Mucosa of descending colon (tissue), 3 donors: ENCODE measurements at regions not wholly inside any gene's neighbourhood (a gene's known extent, or its start where the extent isn't known, plus 50 kb on each side); places are given as distances from the start of the nearest gene placed in this dataset.
"Not testable (repeated sequence)": the region's sequence is repeated elsewhere in the genome, so short reads cannot be mapped to it uniquely, and the experiment has no call there.

Experiments used
- ATAC-seq: fragments of 200-7000 bp; cut with Tn5 transposase; one replicate; pipeline ENCODE4 v1.9.1; 2020; ENCODE audit warnings: mild to moderate bottlenecking, moderate library complexity
- DNase-seq, 3 donors: peaks; one replicate each; pipeline ENCODE4 v3.0.0-alpha.2; 2020
- H3K36me3 ChIP-seq: fragments of 200-600 bp; one replicate; pipeline ENCODE4 v1.8.0; 2021; ENCODE audit warnings: low read depth, mild to moderate bottlenecking
- H3K4me1 ChIP-seq: fragments of 200-600 bp; one replicate; pipeline ENCODE4 v1.8.0; 2021; ENCODE audit warnings: low read depth, mild to moderate bottlenecking
- H3K4me3 ChIP-seq: fragments of 200-600 bp; one replicate; pipeline ENCODE4 v1.8.0; 2021; ENCODE audit warnings: mild to moderate bottlenecking
- H3K9me3 ChIP-seq: fragments of 200-600 bp; one replicate; pipeline ENCODE4 v1.8.0; 2021; ENCODE audit warnings: mild to moderate bottlenecking
- intact Hi-C, 2 donors: fragments of 100-400 bp; cut with DNase I in 1 of 2; cut with micrococcal nuclease in 1 of 2; formaldehyde crosslinking; loops; one replicate each; pipeline versions ENCODE4 v1.11.0 to v1.11.1; 2022; cut with DNase I, micrococcal nuclease
- TF ChIP-seq, protein P1 (sequence below): fragments of 200-600 bp; IDR thresholded peaks from one replicate; pipeline ENCODE4 v1.8.0; 2022; ENCODE audit warnings: antibody characterized with exemption, mild to moderate bottlenecking
- donor health status: DM: no; HTN: no; CAD: no; lungs with moderate emphysema.
- donor health status: DM: no; HTN: no; CAD: no.
- donor health status: DM: no; HTN: yes; CAD: no.

DNA sequence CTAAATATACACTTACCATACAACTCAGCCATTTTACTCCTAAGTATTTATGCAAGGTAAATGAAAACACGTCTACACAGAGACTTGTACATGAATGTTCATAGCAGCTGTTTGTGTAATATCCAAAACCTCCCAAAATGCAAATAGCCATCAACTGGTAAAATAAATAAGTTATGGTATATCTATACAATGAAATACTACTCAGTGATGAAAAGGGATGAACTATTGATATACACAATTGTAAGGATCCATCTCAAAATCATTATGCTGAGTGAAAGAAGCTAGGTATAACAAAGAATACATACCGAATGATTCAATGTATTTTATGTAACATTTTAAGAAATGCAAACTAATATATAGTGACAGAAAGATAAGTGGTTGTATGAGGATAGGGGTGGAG, 149.8 kb upstream of the TNFSF11 start:
- TF ChIP-seq, protein P1, sequence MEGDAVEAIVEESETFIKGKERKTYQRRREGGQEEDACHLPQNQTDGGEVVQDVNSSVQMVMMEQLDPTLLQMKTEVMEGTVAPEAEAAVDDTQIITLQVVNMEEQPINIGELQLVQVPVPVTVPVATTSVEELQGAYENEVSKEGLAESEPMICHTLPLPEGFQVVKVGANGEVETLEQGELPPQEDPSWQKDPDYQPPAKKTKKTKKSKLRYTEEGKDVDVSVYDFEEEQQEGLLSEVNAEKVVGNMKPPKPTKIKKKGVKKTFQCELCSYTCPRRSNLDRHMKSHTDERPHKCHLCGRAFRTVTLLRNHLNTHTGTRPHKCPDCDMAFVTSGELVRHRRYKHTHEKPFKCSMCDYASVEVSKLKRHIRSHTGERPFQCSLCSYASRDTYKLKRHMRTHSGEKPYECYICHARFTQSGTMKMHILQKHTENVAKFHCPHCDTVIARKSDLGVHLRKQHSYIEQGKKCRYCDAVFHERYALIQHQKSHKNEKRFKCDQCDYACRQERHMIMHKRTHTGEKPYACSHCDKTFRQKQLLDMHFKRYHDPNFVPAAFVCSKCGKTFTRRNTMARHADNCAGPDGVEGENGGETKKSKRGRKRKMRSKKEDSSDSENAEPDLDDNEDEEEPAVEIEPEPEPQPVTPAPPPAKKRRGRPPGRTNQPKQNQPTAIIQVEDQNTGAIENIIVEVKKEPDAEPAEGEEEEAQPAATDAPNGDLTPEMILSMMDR = no peak
- Histone ChIP-seq H3K4me3 (no peak overlapping the region), H3K9me3 (no peaks in the 10 kb centered on the region), H3K36me3 (no peaks in the 10 kb centered on the region), H3K4me1 (no peaks in the 10 kb centered on the region)
- no peak for DNase-seq
- intact Hi-C loops = no loop called here
- ATAC-seq = no peak

DNA sequence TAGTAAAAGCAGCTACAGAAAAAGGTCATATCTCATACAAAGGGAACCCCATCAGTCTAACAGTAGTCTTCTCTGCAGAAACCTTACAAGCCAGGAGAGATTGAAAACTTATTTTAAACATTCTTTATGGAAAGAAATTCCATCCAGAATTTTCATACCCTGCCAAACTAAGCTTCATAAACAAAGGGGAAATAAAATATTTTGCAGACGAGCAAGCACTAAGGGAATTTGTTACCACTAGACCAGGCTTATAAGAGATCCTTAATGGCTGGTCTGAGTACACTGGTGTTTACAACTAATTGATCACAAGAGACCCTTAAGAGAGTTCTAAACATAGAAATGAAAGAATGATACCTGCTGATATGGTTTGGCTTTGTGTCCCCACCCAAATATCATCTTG, 128.6 kb upstream of the TNFSF11 start:
- peaks cover 30% of the 10 kb centered on the region for H3K9me3 ChIP-seq
- no peak for DNase-seq
- intact Hi-C loops = no loop called here
- H3K4me1 ChIP-seq = no peaks in the 10 kb centered on the region
- H3K4me3 ChIP-seq = no peak overlapping the region
- no peak for ATAC-seq
- no peaks in the 10 kb centered on the region for H3K36me3 ChIP-seq
- TF ChIP-seq, protein P1 = no peak

DNA sequence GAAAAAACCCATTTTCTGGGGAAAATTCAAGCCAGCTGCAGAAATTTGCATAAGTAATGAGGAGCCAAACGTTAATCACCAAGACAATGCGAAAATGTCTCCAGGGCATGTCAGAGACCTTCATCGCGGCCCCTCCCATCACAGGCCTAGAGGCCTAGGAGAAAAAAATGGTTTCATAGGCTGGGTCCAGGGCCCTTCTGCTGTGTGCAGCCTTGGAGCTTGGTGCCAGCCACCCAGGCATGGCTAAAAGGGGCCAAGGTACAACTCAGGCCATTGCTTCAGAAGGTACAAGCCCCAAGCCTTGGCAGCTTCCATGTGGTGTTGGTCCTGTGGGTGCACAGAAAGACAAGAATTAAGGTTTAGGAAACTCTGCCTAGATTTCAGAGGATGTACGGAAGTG, 127.4 kb upstream of the TNFSF11 start:
- ATAC-seq, H3K4me1 ChIP-seq, DNase-seq, H3K36me3 ChIP-seq, H3K4me3 ChIP-seq, intact Hi-C loops: not testable (repeated sequence)
- H3K9me3 ChIP-seq = peaks cover 30% of the 10 kb centered on the region

DNA sequence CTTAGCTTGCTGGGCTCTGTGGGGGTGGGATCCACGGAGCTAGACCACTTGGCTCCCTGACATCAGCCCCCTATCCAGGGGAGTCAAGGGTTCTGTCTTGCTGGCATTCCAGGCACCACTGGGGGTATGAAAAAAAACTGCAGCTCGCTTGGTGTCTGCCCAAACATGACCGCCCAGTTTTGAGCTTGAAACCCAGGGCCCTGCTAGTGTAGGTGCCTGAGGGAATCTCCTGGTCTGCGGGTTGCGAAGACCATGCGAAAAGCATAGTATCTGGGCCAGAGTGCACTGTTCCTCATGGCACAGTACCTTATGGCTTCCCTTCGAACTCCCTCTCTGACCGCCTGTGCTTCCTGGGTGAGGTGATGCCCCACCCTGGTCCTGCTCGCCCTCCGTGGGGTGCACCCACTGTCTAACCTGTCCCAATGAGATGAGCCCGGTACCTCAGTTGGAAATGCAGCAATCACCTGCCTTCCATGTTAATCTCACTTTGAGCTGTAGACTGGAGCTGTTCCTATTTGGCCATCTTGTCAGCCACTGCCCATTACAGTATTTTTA, 120.8 kb upstream of the TNFSF11 start:
- intact Hi-C loops = no loop called here
- no peaks in the 10 kb centered on the region for H3K9me3 ChIP-seq
- H3K4me3 ChIP-seq = no peak overlapping the region
- no peak for DNase-seq
- H3K4me1 ChIP-seq = no peaks in the 10 kb centered on the region
- TF ChIP-seq, protein P1 = no peak
- ATAC-seq = no peak
- no peaks in the 10 kb centered on the region for H3K36me3 ChIP-seq

DNA sequence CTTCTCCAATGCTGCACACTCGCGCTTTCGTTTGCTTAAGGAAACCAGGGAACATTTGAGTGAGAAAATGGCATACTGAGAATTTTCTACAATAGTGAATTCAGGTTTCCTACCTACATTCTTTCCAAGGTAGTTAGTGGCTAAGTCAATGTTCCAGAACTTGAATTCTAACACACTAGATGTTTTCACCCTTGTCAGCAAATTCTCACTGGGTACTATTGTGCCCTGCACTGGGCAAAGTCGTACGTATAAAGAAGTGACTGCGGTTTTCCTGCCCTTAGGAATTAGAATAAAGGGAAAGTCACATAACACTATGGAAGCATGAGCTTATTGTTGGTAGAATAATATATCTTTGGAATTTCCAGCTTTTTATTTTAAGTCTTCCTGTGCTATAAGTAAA, 119.2 kb upstream of the TNFSF11 start:
- no peaks in the 10 kb centered on the region for H3K36me3 ChIP-seq
- DNase-seq = no peak
- intact Hi-C loops = no loop called here
- no peak overlapping the region for H3K4me3 ChIP-seq
- H3K9me3 ChIP-seq = no peaks in the 10 kb centered on the region
- TF ChIP-seq, protein P1 = no peak
- peaks cover 4% of the 10 kb centered on the region for H3K4me1 ChIP-seq
- ATAC-seq = no peak

DNA sequence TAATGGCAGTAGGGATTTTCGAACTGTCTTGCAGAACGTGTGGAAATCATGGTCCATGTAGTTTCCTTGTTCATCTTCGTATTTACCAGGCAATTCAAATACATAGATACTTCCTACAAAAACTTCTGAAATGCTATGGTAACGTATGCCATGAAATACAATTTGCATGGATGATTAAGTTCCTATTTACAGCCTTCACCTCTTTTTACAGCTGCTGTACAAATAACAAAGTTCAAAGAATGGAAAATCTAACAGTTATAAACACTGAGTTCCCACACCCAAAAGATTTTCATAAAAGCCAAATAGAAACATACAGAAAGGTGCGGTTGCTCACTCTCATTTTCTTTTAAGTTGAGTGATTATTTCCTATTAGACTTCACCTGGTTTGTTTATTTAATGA, 115.8 kb upstream of the TNFSF11 start:
- H3K4me1 ChIP-seq = peaks cover 4% of the 10 kb centered on the region
- intact Hi-C loops = no loop called here
- H3K4me3 ChIP-seq = no peak overlapping the region
- peaks cover 6% of the 10 kb centered on the region for H3K9me3 ChIP-seq
- ATAC-seq (peak; percentile 95), DNase-seq (no peak)
- TF ChIP-seq, protein P1 = no peak
- no peaks in the 10 kb centered on the region for H3K36me3 ChIP-seq
